Transverse colon (tissue), 4 donors: ENCODE measurements at regions not wholly inside any gene's neighbourhood (a gene's known extent, or its start where the extent isn't known, plus 50 kb on each side); places are given as distances from the start of the nearest gene placed in this dataset.
"Not testable (repeated sequence)": the region's sequence is repeated elsewhere in the genome, so short reads cannot be mapped to it uniquely, and the experiment has no call there.

Experiments
- POLR2A ChIP-seq: fragments of 450-650 bp; IDR thresholded peaks from one replicate; pipeline ENCODE4 v1.6.1; 2016; ENCODE audit warnings: antibody characterized with exemption, mild to moderate bottlenecking, moderate library complexity
- POLR2AphosphoS5 ChIP-seq, 3 donors: sonication (generic); formaldehyde crosslinking; IDR thresholded peaks; one replicate each; pipeline ENCODE4 v1.6.1; 2016; ENCODE audit warnings: antibody characterized with exemption in 3 of 3
- TF ChIP-seq, protein P1 (sequence below), 5 experiments: fragments of 200-600 bp in 3 of 5; fragments of 450-650 bp in 2 of 5; sonication (generic) in 3 of 5; IDR thresholded peaks; 1 replicate in 2 of 5; 2 replicates in 3 of 5; pipeline ENCODE4 v1.5.1; 2016 to 2017; ENCODE audit warnings: antibody characterized with exemption in 5 of 5, inconsistent platforms in 3 of 5, mild to moderate bottlenecking in 2 of 5, moderate library complexity in 1 of 5

- TF ChIP-seq, protein P1, sequence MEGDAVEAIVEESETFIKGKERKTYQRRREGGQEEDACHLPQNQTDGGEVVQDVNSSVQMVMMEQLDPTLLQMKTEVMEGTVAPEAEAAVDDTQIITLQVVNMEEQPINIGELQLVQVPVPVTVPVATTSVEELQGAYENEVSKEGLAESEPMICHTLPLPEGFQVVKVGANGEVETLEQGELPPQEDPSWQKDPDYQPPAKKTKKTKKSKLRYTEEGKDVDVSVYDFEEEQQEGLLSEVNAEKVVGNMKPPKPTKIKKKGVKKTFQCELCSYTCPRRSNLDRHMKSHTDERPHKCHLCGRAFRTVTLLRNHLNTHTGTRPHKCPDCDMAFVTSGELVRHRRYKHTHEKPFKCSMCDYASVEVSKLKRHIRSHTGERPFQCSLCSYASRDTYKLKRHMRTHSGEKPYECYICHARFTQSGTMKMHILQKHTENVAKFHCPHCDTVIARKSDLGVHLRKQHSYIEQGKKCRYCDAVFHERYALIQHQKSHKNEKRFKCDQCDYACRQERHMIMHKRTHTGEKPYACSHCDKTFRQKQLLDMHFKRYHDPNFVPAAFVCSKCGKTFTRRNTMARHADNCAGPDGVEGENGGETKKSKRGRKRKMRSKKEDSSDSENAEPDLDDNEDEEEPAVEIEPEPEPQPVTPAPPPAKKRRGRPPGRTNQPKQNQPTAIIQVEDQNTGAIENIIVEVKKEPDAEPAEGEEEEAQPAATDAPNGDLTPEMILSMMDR (IDR thresholded peaks at IDR 0.05), result not testable (repeated sequence)
- not testable (repeated sequence) for TF ChIP-seq POLR2A; POLR2AphosphoS5 (IDR thresholded peaks at IDR 0.05)
These were observed 148.7 kb upstream of the GRK3 start for GRCh38 chr22:25415731-25416130.
